GM12878 (cell line): ENCODE measurements at regions not wholly inside any gene's neighbourhood (a gene's known extent, or its start where the extent isn't known, plus 50 kb on each side); places are given as distances from the start of the nearest gene placed in this dataset.

Experiments
- ATAC-seq: fragments of 200-7000 bp; cut with Tn5 transposase; 3 replicates; pipeline ENCODE4 v1.9.1; 2020; ENCODE audit warnings: mild to moderate bottlenecking, moderate library complexity
- BruUV-seq: library from RNA; stranded (reverse); fragments of 400-500 nt; replicated peaks from 2 replicates; lab custom pipeline; 2021; lab: Mats Ljungman, UMichigan
- CTCF ChIA-PET: fragments of 300-600 bp; sonication (Branson Sonifier 250); formaldehyde crosslinking; extraction: SDS; loops from one replicate; lab custom pipeline; 2021; ENCODE audit warnings: inconsistent platforms; lab: Yijun Ruan, JAX
- POLR2A ChIA-PET: fragments of 350-600 bp; formaldehyde crosslinking; extraction: SDS; loops from one replicate; lab custom pipeline; 2021; ENCODE audit warnings: inconsistent platforms; lab: Charles Lee
- RAD21 ChIA-PET: fragments of 300-600 bp; sonication (Branson Sonifier 250); formaldehyde crosslinking; loops from one replicate; lab custom pipeline; 2023; ENCODE audit warnings: antibody characterized with exemption; ENCODE audit not compliant: unreplicated experiment; lab: Charles Lee
- SMC1A ChIA-PET: fragments of 300-600 bp; sonication (Branson Sonifier 250); formaldehyde crosslinking; loops from one replicate; lab custom pipeline; 2023; ENCODE audit not compliant: unreplicated experiment, uncharacterized antibody; lab: Charles Lee
- DNase-seq: peaks from one replicate; pipeline ENCODE4 v3.0.0-alpha.2; 2011; ENCODE audit warnings: low read depth, low spot score
- FAIRE-seq: peaks from 3 replicates; lab custom pipeline; 2011; peaks lifted over from hg19 to GRCh38; lab: Jason Lieb, UNC
- H2AFZ ChIP-seq: 2 replicates; pipeline ENCODE4 v1.6.0; 2011; ENCODE audit warnings: low read depth, low read length, control low read depth; ENCODE audit not compliant: control insufficient read depth
- H3K27ac ChIP-seq: 2 replicates; pipeline ENCODE4 v1.5.1; 2011; ENCODE audit warnings: control low read depth; ENCODE audit not compliant: control insufficient read depth, insufficient read depth
- H3K27me3 ChIP-seq, 2 experiments: replicated peaks in 1 of 2; 2 replicates each; pipeline versions ENCODE4 v1.6.0 to v1.6.1; 2011; ENCODE audit warnings: low read length in 1 of 2; ENCODE audit not compliant: control insufficient read depth in 2 of 2, insufficient read depth in 2 of 2
- H3K36me3 ChIP-seq, 2 experiments: 2 replicates each; pipeline ENCODE4 v1.5.1; 2011; ENCODE audit warnings: low read length in 1 of 2; ENCODE audit not compliant: control insufficient read depth in 2 of 2, insufficient read depth in 2 of 2
- H3K4me1 ChIP-seq: 2 replicates; pipeline ENCODE4 v1.6.1; 2011; ENCODE audit warnings: mild to moderate bottlenecking, low read length, moderate library complexity, mixed read lengths; ENCODE audit not compliant: control insufficient read depth, insufficient read depth
- H3K4me2 ChIP-seq: 2 replicates; pipeline ENCODE4 v1.6.0; 2011; ENCODE audit warnings: control low read depth; ENCODE audit not compliant: control insufficient read depth, insufficient read depth
- H3K4me3 ChIP-seq: fragments of 200-600 bp; sonication (generic); 2 replicates; pipeline ENCODE4 v1.5.1; 2016
- H3K79me2 ChIP-seq: 2 replicates; pipeline ENCODE4 v1.6.0; 2011; ENCODE audit warnings: low read length; ENCODE audit not compliant: control insufficient read depth, insufficient read depth
- H3K9ac ChIP-seq: 2 replicates; pipeline ENCODE4 v1.8.0; 2011; ENCODE audit warnings: low read length, control low read depth, mixed read lengths; ENCODE audit not compliant: control insufficient read depth, insufficient read depth
- H3K9me3 ChIP-seq: replicated peaks from 3 replicates; pipeline ENCODE4 v1.5.1; 2011; ENCODE audit warnings: mild to moderate bottlenecking, low read length; ENCODE audit not compliant: control insufficient read depth, insufficient read depth
- H4K20me1 ChIP-seq: 2 replicates; pipeline ENCODE4 v1.6.0; 2011; ENCODE audit not compliant: control insufficient read depth, insufficient read depth
- ESRRA ChIP-seq: IDR thresholded peaks from 2 replicates; pipeline ENCODE4 v1.6.1; 2012; ENCODE audit warnings: mild to moderate bottlenecking, low read length, improper control_type of control experiment
- HDGF ChIP-seq: fragments of 450-650 bp; IDR thresholded peaks from 2 replicates; pipeline ENCODE4 v1.6.1; 2016; ENCODE audit warnings: antibody characterized with exemption
- KAT2A ChIP-seq: conservative IDR thresholded peaks from 2 replicates; pipeline ENCODE4 v1.6.1; 2011; ENCODE audit warnings: low read depth, low read length; ENCODE audit not compliant: control insufficient read depth
- NFIC ChIP-seq: IDR thresholded peaks from 2 replicates; pipeline ENCODE4 v1.6.1; 2012; ENCODE audit warnings: low read depth, mild to moderate bottlenecking, inconsistent platforms, low read length, moderate library complexity
- NKRF ChIP-seq: fragments of 450-650 bp; conservative IDR thresholded peaks from 2 replicates; pipeline ENCODE4 v1.6.1; 2017; ENCODE audit warnings: mild to moderate bottlenecking, moderate library complexity
- POU2F2 ChIP-seq: IDR thresholded peaks from 3 replicates; pipeline ENCODE4 v1.6.1; 2011; ENCODE audit warnings: low read depth, mild to moderate bottlenecking, low read length, borderline replicate concordance
- SP1 ChIP-seq: IDR thresholded peaks from one replicate; pipeline ENCODE4 v1.6.1; 2011; ENCODE audit warnings: low read depth, low read length
- STAT1 ChIP-seq: fragments of 450-650 bp; conservative IDR thresholded peaks from 2 replicates; pipeline ENCODE4 v1.6.1; 2014; ENCODE audit warnings: antibody characterized with exemption, mild to moderate bottlenecking
- STAT3 ChIP-seq: IDR thresholded peaks from 2 replicates; pipeline ENCODE4 v1.6.1; 2011; ENCODE audit warnings: low read depth, low read length, improper control_type of control experiment
- SUZ12 ChIP-seq: fragments of 200-600 bp; sonication (generic); IDR thresholded peaks from one replicate; pipeline ENCODE4 v1.6.1; 2018; ENCODE audit warnings: antibody characterized with exemption, mild to moderate bottlenecking; ENCODE audit not compliant: unreplicated experiment
- WGBS: methylation state at CpG from one replicate; pipeline ENCODE4 v1.1.6; 2016; ENCODE audit warnings: low lambda C conversion rate; ENCODE audit not compliant: insufficient replicate concordance, insufficient coverage; ENCODE audit errors: missing lambda C conversion rate; 5-methylcytosine and 5-hydroxymethylcytosine counted together
- in situ Hi-C: fragments of 300-500 bp; cut with MboI; formaldehyde crosslinking; loops from 9 replicates; pipeline ENCODE4 v1.14.3; 2018; ENCODE audit warnings: mixed read lengths
- intact Hi-C: fragments of 100-400 bp; cut with micrococcal nuclease; formaldehyde crosslinking; loops from one replicate; pipeline ENCODE4 v1.14.2; 2022; ENCODE audit not compliant: unreplicated experiment
- TF ChIP-seq, protein P1 (sequence below): fragments of 450-650 bp; formaldehyde crosslinking; IDR thresholded peaks from 2 replicates; pipeline ENCODE4 v1.4.0; 2022; ENCODE audit warnings: mild to moderate bottlenecking, moderate library complexity
- TF ChIP-seq, protein P2 (sequence below): fragments of 150-350 bp; IDR thresholded peaks from 2 replicates; pipeline ENCODE4 v1.6.1; 2016; ENCODE audit warnings: low read depth, low read length

GRCh38 chr3:17911986-17912760 lies 169.7 kb upstream of the TBC1D5 start:
- Histone ChIP-seq H3K9me3 (no peaks in the 10 kb centered on the region), H3K36me3 (no peaks in the 10 kb centered on the region), H2AFZ (no peak overlapping the region), H3K4me3 (no peak overlapping the region), H3K9ac (no peak overlapping the region), H3K27me3 (peaks cover 0 to 1% of the 10 kb centered on the region in 2 experiments; a peak in 3 of 4 replicates), H3K4me1 (no peaks in the 10 kb centered on the region), H3K27ac (no peak overlapping the region), H3K4me2 (no peak overlapping the region), H4K20me1 (no peaks in the 10 kb centered on the region), H3K79me2 (no peaks in the 10 kb centered on the region)
- ChIA-PET POLR2A (no interaction called here), SMC1A (no interaction called here), CTCF (no interaction called here), RAD21 (no interaction called here)
- in situ Hi-C loops = no loop called here
- no TSS peak for BruUV-seq
- ATAC-seq = no peak
- intact Hi-C loops = no loop called here
- DNase-seq = no peak
- no peak for FAIRE-seq
- WGBS = 13% methylated on average over 8 of the region's 8 CpGs
- TF ChIP-seq SP1 (no peak), STAT1 (no peak), KAT2A (no peak), NKRF (no peak), ESRRA (no peak), POU2F2 (no peak), HDGF (no peak), SUZ12 (no peak), STAT3 (no peak), NFIC (no peak)
- TF ChIP-seq, protein P1, sequence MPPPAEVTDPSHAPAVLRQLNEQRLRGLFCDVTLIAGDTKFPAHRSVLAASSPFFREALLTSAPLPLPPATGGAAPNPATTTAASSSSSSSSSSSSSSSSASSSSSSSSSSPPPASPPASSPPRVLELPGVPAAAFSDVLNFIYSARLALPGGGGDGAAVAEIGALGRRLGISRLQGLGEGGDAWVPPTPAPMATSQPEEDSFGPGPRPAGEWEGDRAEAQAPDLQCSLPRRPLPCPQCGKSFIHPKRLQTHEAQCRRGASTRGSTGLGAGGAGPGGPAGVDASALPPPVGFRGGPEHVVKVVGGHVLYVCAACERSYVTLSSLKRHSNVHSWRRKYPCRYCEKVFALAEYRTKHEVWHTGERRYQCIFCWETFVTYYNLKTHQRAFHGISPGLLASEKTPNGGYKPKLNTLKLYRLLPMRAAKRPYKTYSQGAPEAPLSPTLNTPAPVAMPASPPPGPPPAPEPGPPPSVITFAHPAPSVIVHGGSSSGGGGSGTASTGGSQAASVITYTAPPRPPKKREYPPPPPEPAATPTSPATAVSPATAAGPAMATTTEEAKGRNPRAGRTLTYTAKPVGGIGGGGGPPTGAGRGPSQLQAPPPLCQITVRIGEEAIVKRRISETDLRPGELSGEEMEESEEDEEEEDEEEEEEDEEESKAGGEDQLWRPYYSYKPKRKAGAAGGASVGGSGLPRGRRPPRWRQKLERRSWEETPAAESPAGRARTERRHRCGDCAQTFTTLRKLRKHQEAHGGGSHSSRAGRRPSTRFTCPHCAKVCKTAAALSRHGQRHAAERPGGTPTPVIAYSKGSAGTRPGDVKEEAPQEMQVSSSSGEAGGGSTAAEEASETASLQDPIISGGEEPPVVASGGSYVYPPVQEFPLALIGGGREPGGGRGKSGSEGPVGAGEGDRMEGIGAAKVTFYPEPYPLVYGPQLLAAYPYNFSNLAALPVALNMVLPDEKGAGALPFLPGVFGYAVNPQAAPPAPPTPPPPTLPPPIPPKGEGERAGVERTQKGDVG (CRISPR knock-in tag) = no peak
- TF ChIP-seq, protein P2, sequence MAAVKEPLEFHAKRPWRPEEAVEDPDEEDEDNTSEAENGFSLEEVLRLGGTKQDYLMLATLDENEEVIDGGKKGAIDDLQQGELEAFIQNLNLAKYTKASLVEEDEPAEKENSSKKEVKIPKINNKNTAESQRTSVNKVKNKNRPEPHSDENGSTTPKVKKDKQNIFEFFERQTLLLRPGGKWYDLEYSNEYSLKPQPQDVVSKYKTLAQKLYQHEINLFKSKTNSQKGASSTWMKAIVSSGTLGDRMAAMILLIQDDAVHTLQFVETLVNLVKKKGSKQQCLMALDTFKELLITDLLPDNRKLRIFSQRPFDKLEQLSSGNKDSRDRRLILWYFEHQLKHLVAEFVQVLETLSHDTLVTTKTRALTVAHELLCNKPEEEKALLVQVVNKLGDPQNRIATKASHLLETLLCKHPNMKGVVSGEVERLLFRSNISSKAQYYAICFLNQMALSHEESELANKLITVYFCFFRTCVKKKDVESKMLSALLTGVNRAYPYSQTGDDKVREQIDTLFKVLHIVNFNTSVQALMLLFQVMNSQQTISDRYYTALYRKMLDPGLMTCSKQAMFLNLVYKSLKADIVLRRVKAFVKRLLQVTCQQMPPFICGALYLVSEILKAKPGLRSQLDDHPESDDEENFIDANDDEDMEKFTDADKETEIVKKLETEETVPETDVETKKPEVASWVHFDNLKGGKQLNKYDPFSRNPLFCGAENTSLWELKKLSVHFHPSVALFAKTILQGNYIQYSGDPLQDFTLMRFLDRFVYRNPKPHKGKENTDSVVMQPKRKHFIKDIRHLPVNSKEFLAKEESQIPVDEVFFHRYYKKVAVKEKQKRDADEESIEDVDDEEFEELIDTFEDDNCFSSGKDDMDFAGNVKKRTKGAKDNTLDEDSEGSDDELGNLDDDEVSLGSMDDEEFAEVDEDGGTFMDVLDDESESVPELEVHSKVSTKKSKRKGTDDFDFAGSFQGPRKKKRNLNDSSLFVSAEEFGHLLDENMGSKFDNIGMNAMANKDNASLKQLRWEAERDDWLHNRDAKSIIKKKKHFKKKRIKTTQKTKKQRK = no peak
